DND-41 (cell line): ENCODE measurements at regions not wholly inside any gene's neighbourhood (a gene's known extent, or its start where the extent isn't known, plus 50 kb on each side); places are given as distances from the start of the nearest gene placed in this dataset.
"Not testable (repeated sequence)": the region's sequence is repeated elsewhere in the genome, so short reads cannot be mapped to it uniquely, and the experiment has no call there.

Source experiments
- ATAC-seq: fragments of 200-7000 bp; cut with Tn5 transposase; 3 replicates; pipeline ENCODE4 v1.9.1; 2021; ENCODE audit warnings: low read depth; ENCODE audit not compliant: insufficient read depth
- DNase-seq: peaks from one replicate; pipeline ENCODE4 v3.0.0-alpha.2; 2020
- H2AFZ ChIP-seq: 2 replicates; pipeline ENCODE4 v1.6.0; 2012; ENCODE audit warnings: low read depth, low read length
- H3K27ac ChIP-seq: 2 replicates; pipeline ENCODE4 v1.5.1; 2012; ENCODE audit warnings: low read length, inconsistent platforms
- H3K27me3 ChIP-seq: fragments of 200-600 bp; sonication (generic); 2 replicates; pipeline ENCODE4 v1.6.0; 2012; ENCODE audit warnings: low read length, mild to moderate bottlenecking, inconsistent platforms; ENCODE audit not compliant: insufficient read depth, poor library complexity
- H3K36me3 ChIP-seq: 2 replicates; pipeline ENCODE4 v1.5.1; 2012; ENCODE audit warnings: low read length, inconsistent platforms; ENCODE audit not compliant: insufficient read depth
- H3K4me1 ChIP-seq: 2 replicates; pipeline ENCODE4 v1.5.1; 2012; ENCODE audit warnings: mild to moderate bottlenecking, low read length; ENCODE audit not compliant: insufficient read depth
- H3K4me2 ChIP-seq: 2 replicates; pipeline ENCODE4 v1.6.0; 2012; ENCODE audit warnings: mild to moderate bottlenecking, moderate library complexity, low read length, inconsistent platforms; ENCODE audit not compliant: insufficient read depth
- H3K4me3 ChIP-seq, 2 experiments: fragments of 200-600 bp in 1 of 2; shearing (Covaris generic) in 1 of 2; 2 replicates each; pipeline ENCODE4 v1.5.1; 2012 to 2016; ENCODE audit warnings: inconsistent platforms in 2 of 2, low read length in 2 of 2, mild to moderate bottlenecking in 2 of 2, low read depth in 1 of 2, moderate library complexity in 1 of 2
- H3K79me2 ChIP-seq: 2 replicates; pipeline ENCODE4 v1.6.0; 2012; ENCODE audit warnings: low read length, inconsistent platforms; ENCODE audit not compliant: insufficient read depth
- H3K9ac ChIP-seq: 2 replicates; pipeline ENCODE4 v1.6.0; 2012; ENCODE audit warnings: low read depth, mild to moderate bottlenecking, inconsistent platforms, low read length, moderate library complexity
- H3K9me3 ChIP-seq: 2 replicates; pipeline ENCODE4 v1.5.1; 2012; ENCODE audit warnings: low read length, moderate library complexity, mild to moderate bottlenecking, inconsistent platforms; ENCODE audit not compliant: insufficient read depth, severe bottlenecking
- H4K20me1 ChIP-seq: 2 replicates; pipeline ENCODE4 v1.6.0; 2012; ENCODE audit warnings: low read length; ENCODE audit not compliant: insufficient read depth
- EZH2 ChIP-seq: IDR thresholded peaks from 3 replicates; pipeline ENCODE4 v1.6.1; 2012; ENCODE audit warnings: borderline replicate concordance, low read depth, mild to moderate bottlenecking, moderate library complexity, low read length, inconsistent platforms; ENCODE audit not compliant: severe bottlenecking
- TF ChIP-seq, protein P1 (sequence below): IDR thresholded peaks from 2 replicates; pipeline ENCODE4 v1.5.1; 2012; ENCODE audit warnings: borderline replicate concordance, low read length, moderate library complexity, mild to moderate bottlenecking; ENCODE audit not compliant: poor library complexity, severe bottlenecking; ENCODE audit errors: extremely low read depth

GRCh38 chr5:1719860-1720259, 79.8 kb downstream of the MRPL36 start:
- Histone ChIP-seq H3K9me3 (peaks cover 10% of the 10 kb centered on the region), H3K4me1 (no peaks in the 10 kb centered on the region), H3K9ac (no peak overlapping the region), H3K27me3 (peaks cover 6% of the 10 kb centered on the region), H4K20me1 (no peaks in the 10 kb centered on the region), H3K27ac (no peak overlapping the region), H3K36me3 (no peaks in the 10 kb centered on the region), H3K4me3 (no peak overlapping the region), H3K4me2 (no peak overlapping the region), H3K79me2 (no peaks in the 10 kb centered on the region), H2AFZ (no peak overlapping the region)
- TF ChIP-seq, protein P1, sequence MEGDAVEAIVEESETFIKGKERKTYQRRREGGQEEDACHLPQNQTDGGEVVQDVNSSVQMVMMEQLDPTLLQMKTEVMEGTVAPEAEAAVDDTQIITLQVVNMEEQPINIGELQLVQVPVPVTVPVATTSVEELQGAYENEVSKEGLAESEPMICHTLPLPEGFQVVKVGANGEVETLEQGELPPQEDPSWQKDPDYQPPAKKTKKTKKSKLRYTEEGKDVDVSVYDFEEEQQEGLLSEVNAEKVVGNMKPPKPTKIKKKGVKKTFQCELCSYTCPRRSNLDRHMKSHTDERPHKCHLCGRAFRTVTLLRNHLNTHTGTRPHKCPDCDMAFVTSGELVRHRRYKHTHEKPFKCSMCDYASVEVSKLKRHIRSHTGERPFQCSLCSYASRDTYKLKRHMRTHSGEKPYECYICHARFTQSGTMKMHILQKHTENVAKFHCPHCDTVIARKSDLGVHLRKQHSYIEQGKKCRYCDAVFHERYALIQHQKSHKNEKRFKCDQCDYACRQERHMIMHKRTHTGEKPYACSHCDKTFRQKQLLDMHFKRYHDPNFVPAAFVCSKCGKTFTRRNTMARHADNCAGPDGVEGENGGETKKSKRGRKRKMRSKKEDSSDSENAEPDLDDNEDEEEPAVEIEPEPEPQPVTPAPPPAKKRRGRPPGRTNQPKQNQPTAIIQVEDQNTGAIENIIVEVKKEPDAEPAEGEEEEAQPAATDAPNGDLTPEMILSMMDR: no peak
- TF ChIP-seq EZH2: no peak
- ATAC-seq (no peak), DNase-seq (no peak)

GRCh38 chr5:1718669-1719068, 81.0 kb downstream of the MRPL36 start:
- H3K27ac ChIP-seq: no peak overlapping the region
- H3K4me2 ChIP-seq: no peak overlapping the region
- no peak overlapping the region for H2AFZ ChIP-seq
- ATAC-seq (no peak), DNase-seq (no peak)
- no peak overlapping the region for H3K4me3 ChIP-seq
- H3K9ac ChIP-seq: no peak overlapping the region
- peaks cover 6% of the 10 kb centered on the region for H3K27me3 ChIP-seq
- H3K36me3 ChIP-seq: no peaks in the 10 kb centered on the region
- peaks cover 10% of the 10 kb centered on the region for H3K9me3 ChIP-seq
- TF ChIP-seq, protein P1: no peak
- no peaks in the 10 kb centered on the region for H4K20me1 ChIP-seq
- H3K4me1 ChIP-seq: no peaks in the 10 kb centered on the region
- no peaks in the 10 kb centered on the region for H3K79me2 ChIP-seq

DNA sequence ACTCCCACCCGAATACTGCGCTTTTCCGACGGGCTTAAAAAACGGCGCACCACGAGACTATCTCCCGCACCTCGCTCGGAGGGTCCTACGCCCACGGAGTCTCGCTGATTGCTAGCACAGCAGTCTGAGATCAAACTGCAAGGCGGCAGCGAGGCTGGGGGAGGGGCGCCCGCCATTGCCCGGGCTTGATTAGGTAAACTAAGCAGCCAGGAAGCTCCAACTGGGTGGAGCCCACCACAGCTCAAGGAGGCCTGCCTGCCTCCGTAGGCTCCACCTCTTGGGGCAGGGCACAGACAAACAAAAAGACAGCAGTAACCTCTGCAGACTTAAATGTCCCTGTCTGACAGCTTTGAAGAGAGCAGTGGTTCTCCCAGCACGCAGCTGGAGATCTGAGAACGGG, 89.5 kb downstream of the MRPL36 start:
- not testable (repeated sequence) for H3K36me3 ChIP-seq, H3K27me3 ChIP-seq, H3K79me2 ChIP-seq, H4K20me1 ChIP-seq, H3K4me1 ChIP-seq, H3K9ac ChIP-seq, ATAC-seq, H3K9me3 ChIP-seq, H3K4me3 ChIP-seq, H3K4me2 ChIP-seq, DNase-seq, H3K27ac ChIP-seq, H2AFZ ChIP-seq

DNA sequence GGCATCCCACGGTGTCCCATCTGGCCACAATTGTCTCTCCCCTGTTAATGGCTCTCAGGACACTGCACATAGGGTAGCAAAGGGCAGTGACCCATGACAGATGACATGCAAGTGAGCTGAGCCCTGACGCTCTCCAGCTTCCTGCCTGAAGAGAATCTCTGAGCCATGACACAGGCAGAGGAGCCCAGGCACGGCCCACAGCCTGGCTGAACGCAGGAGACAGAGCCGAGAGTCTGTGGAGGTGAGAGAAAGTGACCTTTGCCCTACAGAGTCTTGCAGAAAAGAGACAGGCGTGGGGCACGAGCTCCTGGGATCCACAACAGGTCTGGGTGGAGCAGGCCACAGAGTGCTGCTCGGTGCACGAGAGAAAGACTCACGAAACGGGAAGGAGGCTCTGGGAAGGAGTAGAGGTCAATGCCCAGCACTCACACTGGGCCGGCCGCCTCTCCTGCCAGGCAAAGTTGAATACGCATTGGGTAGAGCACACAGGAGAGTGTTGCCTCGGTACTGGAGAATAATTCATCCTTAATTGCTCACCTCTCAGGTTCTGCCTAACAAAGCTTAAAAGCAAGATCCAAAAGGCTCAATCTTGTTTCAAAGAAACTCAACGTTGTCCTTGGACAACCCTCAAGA, 90.3 kb downstream of the MRPL36 start:
- H3K27ac ChIP-seq: no peak overlapping the region
- TF ChIP-seq, protein P1: no peak
- TF ChIP-seq EZH2: no peak
- H3K9me3 ChIP-seq: no peaks in the 10 kb centered on the region
- H3K79me2 ChIP-seq: no peaks in the 10 kb centered on the region
- H3K36me3 ChIP-seq: no peaks in the 10 kb centered on the region
- H3K4me1 ChIP-seq: no peaks in the 10 kb centered on the region
- H4K20me1 ChIP-seq: no peaks in the 10 kb centered on the region; the same call in 1 of the 2 replicates
- H2AFZ ChIP-seq: no peak overlapping the region
- H3K4me3 ChIP-seq: no peak overlapping the region
- ATAC-seq (no peak), DNase-seq (no peak)
- no peak overlapping the region for H3K4me2 ChIP-seq
- H3K27me3 ChIP-seq: no peaks in the 10 kb centered on the region
- H3K9ac ChIP-seq: no peak overlapping the region
